RWPE1 (cell line): ENCODE measurements at regions not wholly inside any gene's neighbourhood (a gene's known extent, or its start where the extent isn't known, plus 50 kb on each side); places are given as distances from the start of the nearest gene placed in this dataset.

Experiments
- CTCF ChIA-PET: fragments of 350-600 bp; sonication (Branson Sonifier 250); formaldehyde crosslinking; extraction: SDS; loops from one replicate; lab custom pipeline; 2021; lab: Yijun Ruan, JAX
- POLR2A ChIA-PET: fragments of 400-600 bp; formaldehyde crosslinking; extraction: SDS; loops from one replicate; lab custom pipeline; 2020; ENCODE audit warnings: antibody characterized with exemption; ENCODE audit not compliant: low non-redundant PET; lab: Yijun Ruan, JAX
- DNase-seq: peaks from one replicate; pipeline ENCODE4 v3.0.0; 2012; ENCODE audit warnings: low spot score
- H3K27ac ChIP-seq: fragments of 450-650 bp; 2 replicates; pipeline ENCODE4 v1.5.1; 2017
- TF ChIP-seq, protein P1 (sequence below): fragments of 450-650 bp; conservative IDR thresholded peaks from 2 replicates; pipeline ENCODE4 v1.5.1; 2017; ENCODE audit warnings: low read depth, mild to moderate bottlenecking

- no peak overlapping the region for H3K27ac ChIP-seq
- DNase-seq = no peak
- TF ChIP-seq, protein P1, sequence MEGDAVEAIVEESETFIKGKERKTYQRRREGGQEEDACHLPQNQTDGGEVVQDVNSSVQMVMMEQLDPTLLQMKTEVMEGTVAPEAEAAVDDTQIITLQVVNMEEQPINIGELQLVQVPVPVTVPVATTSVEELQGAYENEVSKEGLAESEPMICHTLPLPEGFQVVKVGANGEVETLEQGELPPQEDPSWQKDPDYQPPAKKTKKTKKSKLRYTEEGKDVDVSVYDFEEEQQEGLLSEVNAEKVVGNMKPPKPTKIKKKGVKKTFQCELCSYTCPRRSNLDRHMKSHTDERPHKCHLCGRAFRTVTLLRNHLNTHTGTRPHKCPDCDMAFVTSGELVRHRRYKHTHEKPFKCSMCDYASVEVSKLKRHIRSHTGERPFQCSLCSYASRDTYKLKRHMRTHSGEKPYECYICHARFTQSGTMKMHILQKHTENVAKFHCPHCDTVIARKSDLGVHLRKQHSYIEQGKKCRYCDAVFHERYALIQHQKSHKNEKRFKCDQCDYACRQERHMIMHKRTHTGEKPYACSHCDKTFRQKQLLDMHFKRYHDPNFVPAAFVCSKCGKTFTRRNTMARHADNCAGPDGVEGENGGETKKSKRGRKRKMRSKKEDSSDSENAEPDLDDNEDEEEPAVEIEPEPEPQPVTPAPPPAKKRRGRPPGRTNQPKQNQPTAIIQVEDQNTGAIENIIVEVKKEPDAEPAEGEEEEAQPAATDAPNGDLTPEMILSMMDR = no peak
- POLR2A ChIA-PET = no interaction called here
- CTCF ChIA-PET = interaction anchor here (0.9 kb wide), 1 partner anchor 13 kb away, joined by 3 read pairs; no protein-coding TSS in a partner anchor
Measured at GRCh38 chr10:78470267-78471103, 436.8 kb downstream of the RPS24 start.

DNA sequence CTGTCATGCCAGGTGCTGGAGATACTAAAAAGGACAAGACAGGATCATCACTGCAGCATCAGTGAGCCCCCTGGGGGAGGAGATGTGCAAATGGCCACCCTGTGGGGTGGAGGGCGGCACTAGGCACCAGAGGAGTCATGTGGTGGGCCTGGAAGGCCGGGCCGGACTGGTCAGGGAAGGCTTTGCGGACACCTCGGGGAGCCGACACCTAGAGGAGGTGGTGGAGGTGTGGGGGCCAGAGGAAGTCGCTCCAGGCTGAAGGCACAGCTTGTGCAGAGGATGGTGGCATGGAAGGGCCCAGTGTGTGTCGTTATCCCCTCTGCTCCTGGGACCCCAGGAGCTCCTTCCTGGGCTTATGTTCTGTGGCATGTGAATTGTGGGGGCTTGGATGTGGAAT is 437.7 kb downstream of the RPS24 start:
- ChIA-PET POLR2A (no interaction called here), CTCF (no interaction called here)
- DNase-seq = no peak
- TF ChIP-seq, protein P1 = no peak
- no peak overlapping the region for H3K27ac ChIP-seq

DNA sequence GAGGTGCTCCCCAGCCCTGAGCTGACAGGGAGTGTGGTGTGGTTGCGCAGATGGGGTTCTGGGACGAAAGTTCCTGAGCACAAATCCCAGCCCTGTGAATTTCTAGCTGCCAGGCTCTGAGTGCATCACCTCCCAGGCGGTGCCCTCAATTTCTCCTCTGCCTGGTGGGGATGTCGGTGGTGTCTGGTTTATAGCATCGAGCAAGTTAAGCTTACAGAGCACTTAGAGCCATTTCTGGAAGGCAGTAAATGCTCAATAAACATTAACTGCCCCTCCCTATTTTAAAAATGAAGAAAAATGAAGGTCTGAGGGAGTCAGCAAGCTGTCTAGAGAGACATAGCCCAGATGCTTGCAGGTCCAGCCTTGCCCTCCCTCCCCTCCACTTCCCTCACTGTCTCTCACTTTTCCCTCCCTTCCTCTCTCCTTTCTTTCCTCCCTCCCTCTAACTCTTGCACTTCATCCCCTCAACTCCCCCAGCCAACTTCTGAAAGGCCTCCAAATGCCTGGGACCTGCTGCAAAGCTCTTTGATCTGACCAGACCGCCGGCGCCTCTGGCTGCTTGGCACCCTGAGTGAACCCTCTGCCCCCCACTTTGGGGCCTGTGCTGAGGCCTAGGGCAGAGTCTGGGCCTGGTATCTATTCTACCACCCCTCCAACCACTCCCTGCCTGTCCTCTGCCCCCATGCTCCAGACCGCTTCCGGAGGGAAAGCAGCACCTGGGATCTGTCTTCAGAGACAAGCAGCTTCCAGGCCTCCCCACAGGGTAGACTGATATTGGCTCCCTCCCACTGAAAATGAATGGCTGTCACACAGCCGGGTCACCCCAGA is 438.3 kb downstream of the RPS24 start:
- DNase-seq = no peak
- CTCF ChIA-PET = interaction anchor here (0.8 kb wide), 1 partner anchor 789 kb away, joined by 3 read pairs; no protein-coding TSS in a partner anchor
- POLR2A ChIA-PET = no interaction called here
- no peak overlapping the region for H3K27ac ChIP-seq
- TF ChIP-seq, protein P1 = no peak

DNA sequence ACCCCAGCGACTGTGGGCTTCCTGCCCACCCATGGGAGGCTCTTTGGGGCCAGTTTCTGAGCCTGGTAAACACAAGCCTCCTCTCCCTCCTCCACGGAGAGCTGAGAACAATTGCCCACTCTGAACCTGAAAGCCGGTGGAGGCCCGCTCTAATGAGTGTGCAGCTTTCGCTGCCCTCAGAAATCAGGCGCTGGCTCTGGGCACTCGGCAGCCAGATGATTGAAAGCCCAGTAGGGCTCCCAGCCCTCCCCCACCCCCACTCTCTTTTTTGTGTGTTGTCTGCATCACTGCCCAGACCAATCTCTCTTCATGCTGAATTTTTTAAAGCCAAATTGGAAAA is 438.9 kb downstream of the RPS24 start:
- TF ChIP-seq, protein P1 = no peak
- DNase-seq = no peak
- CTCF ChIA-PET = interaction anchor here (0.7 to 0.8 kb wide), 2 partner anchors 507 to 790 kb away, joined by 3 read pairs; no protein-coding TSS in a partner anchor
- no peak overlapping the region for H3K27ac ChIP-seq
- POLR2A ChIA-PET = no interaction called here

DNA sequence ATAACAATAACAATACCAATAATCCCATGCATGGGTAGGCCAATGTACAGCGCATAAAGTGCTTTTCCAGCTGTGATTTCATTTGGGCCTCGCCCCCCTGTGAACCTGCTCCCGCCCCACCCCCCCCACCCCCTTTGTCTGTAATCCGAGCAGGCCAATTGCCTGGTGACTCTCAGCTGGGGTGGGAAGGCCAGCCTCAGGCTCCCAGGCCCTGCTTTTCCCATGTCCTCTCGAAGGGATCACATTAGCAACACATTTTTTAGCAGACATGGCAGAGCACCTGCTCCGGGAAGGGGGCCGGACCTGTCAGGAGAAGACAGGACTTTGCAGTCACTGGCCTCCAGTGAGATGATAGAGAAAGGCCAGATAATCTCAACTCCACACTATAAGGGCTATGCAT is 439.3 kb downstream of the RPS24 start:
- no peak for DNase-seq
- CTCF ChIA-PET = interaction anchor here (0.7 to 0.8 kb wide), 2 partner anchors 507 to 790 kb away, joined by 3 read pairs; no protein-coding TSS in a partner anchor
- H3K27ac ChIP-seq = no peak overlapping the region
- TF ChIP-seq, protein P1 = no peak
- POLR2A ChIA-PET = no interaction called here

DNA sequence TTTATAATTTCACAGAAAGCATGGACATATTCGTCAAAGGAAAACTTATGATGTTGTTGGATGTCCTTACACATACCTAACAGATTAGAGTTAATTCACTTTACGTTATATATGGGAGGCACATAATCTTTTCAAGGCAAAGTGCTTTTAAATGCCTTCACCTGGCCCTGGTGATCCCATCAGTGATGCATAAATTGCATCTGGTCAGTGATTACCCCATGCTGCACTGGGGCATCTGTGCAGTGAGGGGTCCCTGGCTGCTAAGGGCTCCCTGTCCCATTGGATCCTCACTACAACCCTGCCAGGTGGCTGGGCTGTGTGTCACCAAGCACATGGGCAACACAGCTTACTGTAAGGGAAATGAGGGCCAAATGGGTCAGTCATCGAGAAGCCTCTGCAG is 441.1 kb downstream of the RPS24 start:
- TF ChIP-seq, protein P1 = no peak
- no peak for DNase-seq
- H3K27ac ChIP-seq = no peak overlapping the region
- POLR2A ChIA-PET = no interaction called here
- CTCF ChIA-PET = interaction anchor here (0.9 kb wide), 1 partner anchor 607 kb away, joined by 4 read pairs; no protein-coding TSS in a partner anchor
